HG03342 (cell line): ENCODE measurements at regions not wholly inside any gene's neighbourhood (a gene's known extent, or its start where the extent isn't known, plus 50 kb on each side); places are given as distances from the start of the nearest gene placed in this dataset.

Experiments
- ATAC-seq: cut with Tn5 transposase; IDR thresholded peaks from one replicate; pipeline ENCODE4 v1.9.1; 2021; ENCODE audit warnings: mild to moderate bottlenecking, moderate library complexity; ENCODE audit not compliant: unreplicated experiment

DNA sequence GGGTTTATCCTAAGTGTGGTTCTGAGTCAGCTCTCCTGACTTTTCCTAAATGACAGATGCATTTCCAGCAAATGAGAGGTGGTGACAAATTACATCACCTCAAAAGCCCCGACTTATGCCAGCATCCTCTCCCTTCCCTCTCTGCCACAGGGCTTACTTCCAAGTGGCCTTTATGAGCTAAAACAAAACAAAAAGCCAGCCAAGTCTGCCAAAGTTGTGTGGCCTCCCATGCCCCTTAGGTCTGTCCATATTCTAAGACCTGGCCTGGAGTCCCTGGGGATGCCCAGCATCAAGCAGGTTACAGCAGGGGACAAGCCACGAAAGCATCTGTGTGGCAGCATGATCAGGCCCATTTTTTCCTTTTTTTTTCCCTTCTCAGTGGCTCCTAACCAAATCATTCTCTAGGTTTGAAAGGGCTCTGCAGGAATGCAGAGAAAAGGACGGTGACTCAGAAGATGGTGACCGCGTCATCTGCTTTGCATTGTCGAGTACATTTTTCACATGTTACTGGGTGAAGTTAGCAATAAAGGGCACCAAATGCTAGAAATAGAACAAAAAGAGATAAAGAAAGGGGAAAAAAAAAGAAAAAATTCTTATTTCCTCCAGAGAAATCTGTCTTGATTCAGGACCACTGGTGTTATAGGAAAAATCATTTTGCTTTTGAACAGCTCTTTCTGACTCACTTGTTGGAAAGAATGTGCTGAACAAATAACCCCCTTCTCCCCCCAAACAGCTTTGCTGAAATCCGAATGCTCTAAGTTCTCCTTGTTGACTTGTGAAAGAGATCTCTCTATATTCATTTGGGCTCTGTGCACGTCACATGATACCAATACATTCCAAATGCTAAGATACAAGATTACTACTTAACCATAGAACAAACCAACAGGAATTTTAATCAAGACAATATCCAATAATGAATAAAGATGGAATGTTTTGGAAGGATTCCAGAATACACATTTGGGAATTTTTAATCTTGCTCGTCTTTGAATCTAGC lies 178.7 kb downstream of the EN1 start:
- ATAC-seq = no peak

DNA sequence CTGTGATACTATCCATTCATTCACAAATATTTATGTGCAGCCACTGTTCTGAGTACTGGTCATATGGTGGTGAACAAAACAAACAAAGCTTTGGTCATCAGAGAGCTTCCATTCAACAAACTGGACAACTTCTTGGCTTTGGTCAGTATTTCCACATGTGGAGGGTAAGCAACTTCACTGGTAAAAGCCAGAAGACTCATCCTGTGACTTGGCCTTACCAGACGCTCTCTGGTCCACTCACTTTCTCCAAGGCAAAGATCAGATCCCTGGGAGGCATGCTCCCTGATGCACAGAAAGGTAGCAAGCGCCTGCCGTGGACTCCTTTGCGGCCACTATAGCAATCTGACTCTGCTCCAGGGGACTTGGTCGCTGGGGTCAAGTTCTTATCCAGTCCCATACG lies 179.5 kb downstream of the EN1 start:
- ATAC-seq = no peak

GRCh38 chr2:118667348-118667747 lies 180.1 kb downstream of the EN1 start:
- ATAC-seq = no peak

DNA sequence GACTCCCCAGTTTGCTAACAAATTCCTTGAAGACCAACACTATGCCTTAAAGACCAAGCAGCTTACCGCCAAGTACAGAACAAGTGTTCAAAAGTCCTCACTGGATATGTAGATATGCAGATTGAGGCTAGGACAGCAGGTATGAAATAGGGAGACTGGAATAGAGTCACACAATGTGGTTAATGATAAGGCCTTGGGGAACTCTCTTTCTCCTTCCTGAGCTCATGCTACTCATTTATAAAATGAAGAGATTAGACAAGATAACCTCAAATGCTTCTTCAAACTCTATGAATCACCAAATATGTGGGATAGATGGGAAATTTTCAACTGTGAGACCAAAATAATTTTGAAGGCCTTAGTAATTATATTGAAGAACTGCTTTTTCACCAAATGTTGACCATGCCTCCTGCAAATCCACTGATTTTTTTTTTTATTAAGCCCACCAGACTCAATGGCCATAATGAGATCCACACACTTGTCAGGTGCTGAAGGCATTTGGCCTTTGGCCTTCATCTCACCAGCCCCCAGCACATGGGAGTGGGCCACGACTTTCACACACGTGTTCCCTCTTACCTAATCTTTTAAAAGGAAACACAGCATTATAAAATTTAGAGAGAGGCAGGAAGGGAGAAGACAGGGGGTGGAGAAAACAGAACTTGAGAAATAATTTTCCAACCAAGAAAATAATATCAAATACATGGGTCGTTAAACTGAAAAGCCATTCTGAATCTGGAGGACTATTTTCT lies 181.5 kb downstream of the EN1 start:
- no peak for ATAC-seq

DNA sequence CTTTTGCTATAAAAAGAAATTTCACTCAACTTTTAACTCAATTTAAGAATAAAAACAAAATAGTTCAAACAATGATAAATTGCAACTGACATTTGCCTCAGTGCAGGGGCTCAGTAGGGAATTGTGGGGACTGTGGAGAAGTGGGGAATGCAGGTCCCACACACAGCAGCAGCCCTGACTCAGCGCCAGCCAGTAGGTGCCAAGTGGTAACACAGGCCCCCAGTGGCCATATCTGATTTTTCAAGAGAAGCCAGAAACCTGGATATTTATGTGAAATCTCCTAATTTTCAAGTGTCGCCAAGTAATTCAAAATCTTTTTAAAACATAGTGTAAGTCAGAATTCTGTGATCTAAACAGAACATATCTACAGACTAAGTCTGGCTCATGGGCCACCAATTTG lies 186.3 kb downstream of the EN1 start:
- ATAC-seq = no peak

DNA sequence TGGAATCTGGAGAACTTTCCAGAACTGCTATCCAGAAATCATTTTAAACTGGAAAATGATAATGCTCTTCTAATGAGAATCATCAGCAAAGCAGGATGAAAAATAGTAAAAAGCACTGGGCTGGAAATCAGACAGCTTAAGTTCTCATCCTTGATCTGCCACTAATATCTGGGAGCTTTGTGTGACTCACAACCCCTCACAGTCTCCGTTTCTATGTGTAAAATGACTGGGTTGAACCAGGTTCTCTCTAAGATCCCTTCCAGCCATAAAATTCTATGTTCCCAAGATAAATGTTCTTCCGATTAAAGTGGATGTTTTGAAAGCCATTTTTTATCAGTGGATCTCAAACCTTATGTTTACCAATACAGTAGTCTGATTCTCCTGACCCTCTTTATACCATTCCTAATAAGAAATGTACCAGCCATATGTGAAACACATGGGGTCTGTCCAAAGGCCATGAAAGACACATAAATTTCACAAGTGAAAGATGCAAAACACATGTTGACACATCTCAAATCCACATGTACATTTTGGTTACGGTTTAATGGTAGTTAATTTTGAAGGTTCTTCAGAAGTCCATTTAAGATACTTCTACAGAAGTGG lies 188.8 kb downstream of the EN1 start:
- no peak for ATAC-seq

DNA sequence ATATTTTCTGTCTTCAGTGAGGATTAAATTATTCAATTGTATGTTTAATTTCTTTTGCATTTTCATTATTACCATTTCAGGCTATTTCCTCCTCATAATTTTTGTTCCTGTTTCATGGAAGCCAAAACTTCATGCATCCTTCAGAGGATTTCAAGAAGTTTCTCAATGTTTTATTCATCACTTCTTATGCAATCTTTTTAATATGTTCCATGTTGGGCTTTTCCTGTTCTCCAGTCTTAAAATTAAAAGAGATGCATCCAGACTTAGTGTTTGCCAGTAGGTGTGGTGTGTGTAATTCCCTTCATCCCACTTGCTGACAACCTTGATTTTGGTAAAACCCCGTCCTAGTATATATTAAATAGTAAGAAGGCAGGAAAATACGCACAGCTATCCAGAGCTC lies 190.0 kb downstream of the EN1 start:
- no peak for ATAC-seq

- ATAC-seq = no peak
Observed at GRCh38 chr2:118654945-118655344, 192.5 kb downstream of the EN1 start.

DNA sequence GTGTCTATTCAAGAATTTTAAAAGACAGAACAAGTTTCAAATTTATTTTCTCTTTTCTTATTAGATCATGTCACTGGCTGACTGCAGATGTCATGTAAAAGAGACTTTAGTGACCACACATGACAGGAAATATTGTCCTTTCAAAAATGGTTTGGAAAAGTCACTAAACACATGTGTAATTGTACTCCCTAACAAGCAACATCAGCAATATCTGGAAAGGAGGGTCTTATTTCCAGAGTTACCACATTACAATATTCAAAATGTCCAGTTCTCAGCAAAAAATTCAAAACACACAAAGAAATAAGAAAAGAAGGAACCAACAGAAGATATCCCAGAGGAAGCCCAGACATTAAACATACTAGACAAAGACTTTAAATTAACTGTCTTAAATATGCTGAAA lies 197.1 kb downstream of the EN1 start:
- no peak for ATAC-seq

- no peak for ATAC-seq
Observed at GRCh38 chr2:118645876-118646275, 201.6 kb downstream of the EN1 start.

DNA sequence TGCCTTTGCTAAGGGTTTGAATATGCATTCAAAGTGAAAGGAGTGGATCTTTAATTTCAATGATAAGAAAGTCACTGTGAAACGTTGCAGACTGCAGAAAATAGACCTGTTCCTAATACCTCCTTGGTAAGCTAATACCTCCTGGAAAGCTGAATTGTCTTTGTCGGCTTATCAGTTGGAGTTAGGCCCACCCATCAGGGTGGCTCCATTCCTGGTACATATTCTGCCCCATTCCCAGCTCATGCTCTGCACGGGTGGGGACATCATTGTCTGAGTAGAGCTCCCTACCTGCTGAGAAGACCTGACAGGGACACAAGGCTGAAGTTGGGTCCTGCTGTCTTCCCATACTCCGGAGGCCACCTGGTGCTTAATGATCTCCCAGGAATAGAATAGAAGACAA lies 203.3 kb downstream of the EN1 start:
- ATAC-seq = no peak

- ATAC-seq = no peak
Observed at GRCh38 chr2:118643294-118643693, 204.2 kb downstream of the EN1 start.

GRCh38 chr2:118642501-118642900 lies 204.9 kb downstream of the EN1 start:
- no peak for ATAC-seq

GRCh38 chr2:118641711-118642110 lies 205.7 kb downstream of the EN1 start:
- ATAC-seq = no peak

DNA sequence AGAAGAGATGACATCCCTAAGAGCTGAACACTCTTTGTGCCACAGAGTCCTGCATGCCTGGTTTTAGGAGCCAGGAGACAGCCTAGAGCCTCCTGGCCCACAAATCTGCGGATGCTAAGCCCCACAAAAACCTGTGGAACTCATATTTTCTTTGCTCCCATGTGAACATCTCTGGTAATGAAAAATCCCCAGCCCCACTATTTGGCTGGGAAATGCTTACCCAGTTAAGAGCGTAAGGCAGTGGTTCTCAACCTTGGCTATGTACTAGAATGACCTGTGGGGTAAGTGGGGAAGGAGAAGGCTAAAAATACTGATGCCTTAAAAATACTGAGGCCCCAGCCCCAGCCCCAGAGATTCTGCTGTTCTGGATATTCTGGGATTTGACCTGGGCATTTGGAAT lies 208.1 kb downstream of the EN1 start:
- ATAC-seq = no peak

GRCh38 chr2:118638453-118638852 lies 209.0 kb downstream of the EN1 start:
- no peak for ATAC-seq

DNA sequence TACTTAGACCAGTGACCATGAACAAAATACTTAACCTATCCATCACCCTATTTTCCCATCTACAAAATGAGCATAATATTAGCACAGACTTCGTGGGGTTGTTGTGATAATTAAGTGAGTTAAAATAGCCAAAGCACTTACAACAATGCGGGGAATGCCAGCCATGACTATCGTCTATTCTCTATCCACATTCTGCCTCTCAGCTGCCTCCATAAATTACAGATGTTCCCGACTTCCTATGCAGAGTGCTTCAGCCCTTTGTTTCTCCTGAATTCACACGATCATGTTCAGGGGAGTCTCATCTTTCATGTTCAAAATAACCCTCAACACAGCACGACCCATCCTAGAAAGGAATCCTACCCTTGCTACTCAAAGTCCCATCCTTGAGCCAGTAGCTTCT lies 211.6 kb downstream of the EN1 start:
- ATAC-seq = no peak

GRCh38 chr2:118634876-118635275 lies 212.6 kb downstream of the EN1 start:
- ATAC-seq = no peak

GRCh38 chr2:118633371-118634018 lies 214.0 kb downstream of the EN1 start:
- ATAC-seq = no peak

- ATAC-seq = no peak
Observed at GRCh38 chr2:118632921-118633320, 214.5 kb downstream of the EN1 start.

DNA sequence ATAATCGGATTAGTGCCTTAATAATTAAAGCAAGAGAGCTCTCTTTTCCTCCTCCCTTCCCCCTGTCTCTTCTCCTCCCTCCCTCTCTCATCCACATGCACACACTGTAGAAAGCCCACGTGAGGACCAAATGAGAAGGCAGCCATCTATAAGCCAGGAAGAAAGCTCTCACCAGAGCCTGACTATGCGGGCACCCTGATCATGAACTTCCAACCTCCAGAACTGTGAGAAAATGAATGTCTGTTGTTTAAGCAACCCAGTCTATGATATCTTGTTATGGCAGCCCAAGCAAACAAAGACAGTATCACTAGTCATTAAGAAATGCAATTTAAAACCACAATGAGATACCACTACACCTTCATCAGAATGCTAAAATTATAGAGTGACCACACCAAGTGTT lies 220.3 kb downstream of the EN1 start:
- no peak for ATAC-seq
